KMS-11 (cell line): ENCODE measurements at regions not wholly inside any gene's neighbourhood (a gene's known extent, or its start where the extent isn't known, plus 50 kb on each side); places are given as distances from the start of the nearest gene placed in this dataset.

Source experiments
- H2AFZ ChIP-seq: fragments of 200-600 bp; sonication (generic); 2 replicates; pipeline ENCODE4 v1.6.1; 2016; ENCODE audit warnings: antibody characterized with exemption, mixed run types, low read depth
- H3K27ac ChIP-seq: fragments of 200-600 bp; sonication (generic); 2 replicates; pipeline ENCODE4 v1.6.1; 2016; ENCODE audit warnings: mild to moderate bottlenecking, mixed run types
- H3K27me3 ChIP-seq: fragments of 200-600 bp; sonication (generic); 2 replicates; pipeline ENCODE4 v1.6.1; 2017; ENCODE audit warnings: mild to moderate bottlenecking, low read depth, mixed run types, moderate library complexity; ENCODE audit not compliant: insufficient read depth
- H3K36me3 ChIP-seq: fragments of 200-600 bp; sonication (generic); 2 replicates; pipeline ENCODE4 v1.6.1; 2017; ENCODE audit warnings: mild to moderate bottlenecking, mixed run types; ENCODE audit not compliant: insufficient read depth
- H3K4me1 ChIP-seq: fragments of 200-600 bp; sonication (generic); 2 replicates; pipeline ENCODE4 v1.6.1; 2016; ENCODE audit warnings: mild to moderate bottlenecking, low read depth, mixed run types; ENCODE audit not compliant: poor library complexity, severe bottlenecking
- H3K4me2 ChIP-seq: fragments of 200-600 bp; sonication (generic); 2 replicates; pipeline ENCODE4 v1.7.0; 2016; ENCODE audit warnings: mild to moderate bottlenecking, mixed run types
- H3K4me3 ChIP-seq: fragments of 200-600 bp; sonication (generic); IDR thresholded peaks from 2 replicates; pipeline ENCODE4 v1.6.1; 2017; ENCODE audit warnings: low read depth, low read length, mixed read lengths; ENCODE audit not compliant: insufficient read depth
- H3K79me2 ChIP-seq: fragments of 200-600 bp; sonication (generic); 2 replicates; pipeline ENCODE4 v1.6.1; 2016; ENCODE audit warnings: low read depth, mixed run types; ENCODE audit not compliant: insufficient read depth
- H3K9ac ChIP-seq: fragments of 200-600 bp; sonication (generic); 2 replicates; pipeline ENCODE4 v1.6.1; 2016; ENCODE audit warnings: mild to moderate bottlenecking, mixed run types
- H4K20me1 ChIP-seq: fragments of 200-600 bp; sonication (generic); 2 replicates; pipeline ENCODE4 v1.6.1; 2016; ENCODE audit warnings: mild to moderate bottlenecking, mixed run types; ENCODE audit not compliant: insufficient read depth
- TF ChIP-seq, protein P1 (sequence below): fragments of 200-600 bp; sonication (generic); conservative IDR thresholded peaks from 2 replicates; pipeline ENCODE4 v1.6.1; 2017; ENCODE audit warnings: low read depth, mild to moderate bottlenecking, antibody characterized with exemption, low read length, moderate library complexity, mixed read lengths

DNA sequence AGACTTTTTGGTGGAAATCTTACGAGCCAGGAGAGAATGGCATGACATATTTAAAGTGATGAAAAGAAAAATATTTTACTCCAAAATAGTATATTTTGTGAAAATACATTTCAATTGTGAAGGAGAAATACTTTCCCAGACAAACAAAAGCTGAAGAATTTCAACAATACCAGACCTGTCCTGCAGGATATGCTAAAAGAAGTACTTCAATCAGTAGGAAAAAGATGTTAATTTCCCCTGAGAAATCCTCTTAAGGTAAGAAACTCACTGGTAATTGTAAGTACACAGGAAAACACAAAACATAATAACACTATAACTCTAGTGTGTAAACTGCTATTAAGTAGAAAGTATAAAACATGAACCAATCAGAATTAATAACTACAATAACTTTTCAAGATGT is 341.8 kb upstream of the GJE1 start:
- H3K4me2 ChIP-seq, result no peak overlapping the region
- H3K79me2 ChIP-seq, result no peaks in the 10 kb centered on the region
- H3K4me1 ChIP-seq, result no peaks in the 10 kb centered on the region
- no peak overlapping the region for H3K27ac ChIP-seq
- no peak overlapping the region for H2AFZ ChIP-seq
- no peaks in the 10 kb centered on the region for H3K27me3 ChIP-seq
- no peaks in the 10 kb centered on the region for H4K20me1 ChIP-seq
- no peak overlapping the region for H3K4me3 ChIP-seq
- no peaks in the 10 kb centered on the region for H3K36me3 ChIP-seq
- H3K9ac ChIP-seq, result no peak overlapping the region
- TF ChIP-seq, protein P1, sequence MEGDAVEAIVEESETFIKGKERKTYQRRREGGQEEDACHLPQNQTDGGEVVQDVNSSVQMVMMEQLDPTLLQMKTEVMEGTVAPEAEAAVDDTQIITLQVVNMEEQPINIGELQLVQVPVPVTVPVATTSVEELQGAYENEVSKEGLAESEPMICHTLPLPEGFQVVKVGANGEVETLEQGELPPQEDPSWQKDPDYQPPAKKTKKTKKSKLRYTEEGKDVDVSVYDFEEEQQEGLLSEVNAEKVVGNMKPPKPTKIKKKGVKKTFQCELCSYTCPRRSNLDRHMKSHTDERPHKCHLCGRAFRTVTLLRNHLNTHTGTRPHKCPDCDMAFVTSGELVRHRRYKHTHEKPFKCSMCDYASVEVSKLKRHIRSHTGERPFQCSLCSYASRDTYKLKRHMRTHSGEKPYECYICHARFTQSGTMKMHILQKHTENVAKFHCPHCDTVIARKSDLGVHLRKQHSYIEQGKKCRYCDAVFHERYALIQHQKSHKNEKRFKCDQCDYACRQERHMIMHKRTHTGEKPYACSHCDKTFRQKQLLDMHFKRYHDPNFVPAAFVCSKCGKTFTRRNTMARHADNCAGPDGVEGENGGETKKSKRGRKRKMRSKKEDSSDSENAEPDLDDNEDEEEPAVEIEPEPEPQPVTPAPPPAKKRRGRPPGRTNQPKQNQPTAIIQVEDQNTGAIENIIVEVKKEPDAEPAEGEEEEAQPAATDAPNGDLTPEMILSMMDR, result no peak

GRCh38 chr6:141788096-141788495 is 344.6 kb upstream of the GJE1 start:
- Histone ChIP-seq H3K4me1 (no peaks in the 10 kb centered on the region), H3K79me2 (no peaks in the 10 kb centered on the region), H2AFZ (no peak overlapping the region), H3K4me2 (no peak overlapping the region), H3K4me3 (no peak overlapping the region), H3K27ac (no peak overlapping the region), H3K27me3 (no peaks in the 10 kb centered on the region), H3K9ac (no peak overlapping the region), H4K20me1 (no peaks in the 10 kb centered on the region), H3K36me3 (no peaks in the 10 kb centered on the region)
- TF ChIP-seq, protein P1, result no peak

- no peaks in the 10 kb centered on the region for H4K20me1 ChIP-seq
- no peak overlapping the region for H3K27ac ChIP-seq
- H3K4me2 ChIP-seq, result no peak overlapping the region
- no peaks in the 10 kb centered on the region for H3K79me2 ChIP-seq
- no peak overlapping the region for H2AFZ ChIP-seq
- H3K27me3 ChIP-seq, result no peaks in the 10 kb centered on the region
- H3K36me3 ChIP-seq, result no peaks in the 10 kb centered on the region; the same call in 1 of the 2 replicates
- TF ChIP-seq, protein P1, result no peak
- H3K4me3 ChIP-seq, result no peak overlapping the region
- H3K4me1 ChIP-seq, result no peaks in the 10 kb centered on the region
- no peak overlapping the region for H3K9ac ChIP-seq
Measured at GRCh38 chr6:141783585-141783984, 349.1 kb upstream of the GJE1 start.

DNA sequence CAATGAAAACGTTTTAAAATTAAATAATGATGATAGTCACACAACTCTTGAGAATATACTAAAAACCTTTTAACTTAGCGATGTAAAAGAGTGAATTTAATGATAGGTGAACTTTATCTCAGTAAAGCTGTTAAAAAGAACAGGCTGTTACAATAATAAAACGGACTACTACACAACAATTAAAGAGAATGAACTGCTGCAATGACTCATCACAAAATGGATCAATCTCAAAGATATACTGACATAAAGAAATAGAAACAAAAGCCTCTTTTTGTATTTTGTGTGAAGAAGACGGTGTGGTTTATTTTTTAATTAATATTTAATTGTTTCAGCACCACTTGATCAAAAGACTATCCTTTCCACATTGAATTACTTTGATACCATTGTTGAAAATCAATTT is 352.4 kb upstream of the GJE1 start:
- TF ChIP-seq, protein P1, result no peak
- Histone ChIP-seq H3K27ac (no peak overlapping the region), H3K36me3 (no peaks in the 10 kb centered on the region; the same call in 1 of the 2 replicates), H2AFZ (no peak overlapping the region), H3K9ac (no peak overlapping the region), H3K4me3 (no peak overlapping the region), H3K79me2 (no peaks in the 10 kb centered on the region), H4K20me1 (no peaks in the 10 kb centered on the region), H3K27me3 (no peaks in the 10 kb centered on the region), H3K4me1 (no peaks in the 10 kb centered on the region), H3K4me2 (no peak overlapping the region)

DNA sequence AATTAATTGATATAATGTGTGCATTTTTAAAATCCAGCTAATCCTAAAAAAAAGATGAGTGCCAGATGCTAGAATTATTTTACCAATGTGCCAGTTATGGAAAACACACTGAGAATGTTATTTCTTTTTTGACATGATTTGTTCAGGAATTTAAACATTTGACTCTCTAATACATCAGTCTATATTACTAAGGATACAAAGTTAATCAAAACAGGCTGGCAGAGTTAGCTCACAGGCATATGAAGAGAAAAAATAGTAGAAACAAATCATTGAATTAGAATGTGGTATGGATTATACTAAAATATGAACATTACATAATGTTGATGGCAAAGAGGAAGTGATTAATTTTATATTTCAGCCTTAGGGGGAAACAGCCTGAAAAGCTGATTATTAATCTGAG is 368.3 kb upstream of the GJE1 start:
- TF ChIP-seq, protein P1, result no peak
- Histone ChIP-seq H2AFZ (no peak overlapping the region), H3K79me2 (no peaks in the 10 kb centered on the region), H3K4me1 (no peaks in the 10 kb centered on the region), H3K9ac (no peak overlapping the region), H3K4me2 (no peak overlapping the region), H3K27ac (no peak overlapping the region), H3K27me3 (no peaks in the 10 kb centered on the region), H4K20me1 (no peaks in the 10 kb centered on the region), H3K36me3 (no peaks in the 10 kb centered on the region), H3K4me3 (no peak overlapping the region)
